Suppressor macrophage (primary cell): ENCODE measurements at regions not wholly inside any gene's neighbourhood (a gene's known extent, or its start where the extent isn't known, plus 50 kb on each side); places are given as distances from the start of the nearest gene placed in this dataset.

Source experiments
- DNase-seq, 4 experiments: peaks; one replicate each; pipeline ENCODE4 v3.0.0-alpha.2; 2020 to 2022

DNA sequence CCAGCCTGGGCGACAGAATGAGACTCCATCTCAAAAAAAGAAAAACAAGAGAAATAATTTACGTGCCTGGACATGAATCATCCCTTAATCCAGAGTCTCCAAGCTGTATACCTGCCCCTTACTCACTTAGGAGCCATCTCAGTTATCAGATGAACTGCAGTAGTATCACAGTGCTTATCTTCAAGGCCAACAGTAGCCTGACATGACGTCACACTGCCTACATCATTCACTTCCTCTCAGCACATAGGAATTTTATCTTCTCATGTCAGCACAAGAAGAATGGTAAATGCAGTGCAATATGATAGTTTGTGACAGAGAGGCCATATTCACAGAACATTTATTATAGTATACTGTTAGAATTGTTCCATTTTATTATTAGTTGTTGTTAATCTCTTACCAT lies 216.6 kb downstream of the SS18 start:
- no peak for DNase-seq

DNA sequence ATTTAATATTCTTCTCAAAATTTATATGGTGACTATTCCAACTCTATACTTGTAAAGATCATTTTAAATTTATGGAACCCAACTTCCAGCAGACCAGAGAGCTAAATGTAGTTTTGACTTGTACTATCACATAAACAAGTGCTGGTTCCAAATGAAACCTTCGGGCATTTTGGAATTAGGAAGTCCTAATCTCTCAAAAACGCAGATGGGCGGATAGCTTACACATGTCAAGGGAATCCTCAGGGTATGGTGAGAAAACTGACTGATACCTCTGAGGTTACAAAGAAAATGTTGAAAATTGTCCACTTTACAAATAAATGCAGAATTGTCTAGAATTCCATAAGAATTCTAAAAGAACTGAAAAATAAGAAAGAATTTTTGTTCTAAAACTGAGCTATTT lies 224.1 kb downstream of the SS18 start:
- DNase-seq: no peak

DNA sequence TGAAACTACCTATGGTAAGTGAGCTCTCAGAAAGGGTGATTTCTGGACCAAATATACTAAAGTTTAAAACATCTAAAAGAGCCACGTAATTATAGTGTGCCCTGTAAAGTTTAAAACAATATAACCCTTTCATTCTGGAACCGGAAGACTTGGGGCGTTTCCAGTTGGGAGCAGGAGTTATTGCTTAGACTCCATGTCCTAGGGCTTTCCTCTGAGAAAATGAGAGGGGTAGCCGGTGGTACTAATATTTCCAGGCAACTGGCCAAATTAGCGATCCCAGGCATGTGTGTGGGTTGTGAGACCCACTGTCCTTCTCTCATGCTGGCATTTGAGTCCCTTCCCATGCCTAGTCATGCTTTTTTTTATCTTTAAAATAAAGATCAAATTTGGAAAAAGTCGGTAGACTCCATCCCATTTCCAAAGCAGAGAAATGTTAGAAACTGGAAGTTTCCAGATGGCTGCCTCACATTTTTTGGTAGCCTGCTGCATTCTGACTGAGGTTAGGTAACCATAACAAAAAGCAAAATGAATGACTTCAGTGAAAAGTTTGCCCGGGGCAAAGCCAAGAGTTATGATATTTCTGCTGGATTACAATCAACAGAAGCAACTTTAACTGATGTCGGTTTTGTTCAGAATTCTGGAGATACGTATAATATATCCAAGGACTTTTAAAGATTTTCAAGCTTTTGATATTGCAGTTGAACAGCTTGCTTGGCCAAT lies 227.4 kb downstream of the SS18 start:
- DNase-seq: no peak

DNA sequence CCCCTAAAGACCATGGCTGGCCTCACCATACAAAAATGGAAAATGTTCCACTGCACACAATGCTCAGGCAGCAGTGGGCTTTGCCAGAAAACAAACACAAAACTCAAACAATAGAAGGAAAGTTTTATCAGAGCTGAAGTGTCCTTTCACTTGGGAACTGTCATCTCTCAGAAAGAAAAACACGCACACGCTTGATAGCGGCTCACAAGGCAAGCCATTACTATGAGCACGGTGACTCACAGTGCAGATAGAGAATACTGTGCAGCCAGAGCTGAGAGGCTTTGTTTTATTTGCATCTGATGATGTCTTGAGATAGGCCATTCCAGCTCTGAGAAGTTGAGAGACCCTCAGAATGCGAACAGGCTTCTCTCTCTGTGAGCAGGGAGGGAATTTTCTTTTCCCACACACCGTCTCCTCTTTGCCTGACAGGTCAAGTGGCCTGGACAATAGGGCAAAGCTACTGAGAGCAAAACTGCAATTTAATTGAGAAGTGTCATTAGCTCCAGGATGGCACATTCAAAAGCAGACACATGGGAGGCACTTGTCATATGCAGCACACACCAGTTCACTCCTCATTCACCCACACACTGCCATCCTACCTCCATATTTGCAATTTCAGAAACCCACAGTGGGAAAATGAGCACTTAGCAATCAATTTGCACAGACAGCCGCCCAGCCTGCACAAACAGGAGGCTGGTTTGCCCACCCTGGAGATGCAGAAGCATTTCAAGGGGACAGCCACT lies 236.6 kb downstream of the SS18 start:
- DNase-seq: no peak

DNA sequence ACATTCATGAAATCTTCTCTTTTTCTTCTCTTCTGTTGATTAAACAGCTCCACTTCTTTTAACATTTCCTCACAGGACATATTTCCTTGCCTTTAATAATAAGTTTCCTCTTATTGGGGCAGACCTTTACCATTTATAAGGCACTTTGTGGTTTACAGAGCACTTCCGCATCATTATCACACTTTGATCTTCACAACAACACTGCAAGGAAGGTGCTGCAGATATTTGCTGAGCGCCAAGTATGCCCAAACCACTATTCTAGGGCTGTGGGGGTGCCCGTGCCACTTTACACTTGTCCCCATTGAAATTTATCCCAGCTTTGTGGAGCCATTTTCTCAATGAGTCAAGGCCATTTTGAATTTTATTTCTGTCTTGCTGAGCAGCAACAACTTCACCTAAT lies 246.6 kb downstream of the SS18 start:
- DNase-seq: no peak

DNA sequence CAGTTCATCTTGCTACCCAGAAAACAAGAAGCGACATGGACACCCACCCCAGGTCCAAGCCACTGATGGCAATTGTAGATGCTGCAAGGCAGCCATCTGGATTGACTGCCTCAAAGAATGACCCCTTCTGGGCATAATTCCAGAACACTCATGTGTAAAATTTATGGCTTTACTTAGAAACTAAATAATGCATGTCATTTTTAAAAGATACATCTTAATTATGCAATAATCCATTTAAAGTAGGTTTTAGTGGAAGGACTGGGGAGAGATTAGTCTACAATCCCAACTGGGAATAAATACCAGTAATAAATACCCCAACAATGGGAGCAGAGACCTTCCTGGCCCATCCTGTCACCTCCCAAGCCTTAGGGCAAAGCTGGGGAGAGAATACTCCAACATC lies 247.7 kb downstream of the SS18 start:
- no peak for DNase-seq

DNA sequence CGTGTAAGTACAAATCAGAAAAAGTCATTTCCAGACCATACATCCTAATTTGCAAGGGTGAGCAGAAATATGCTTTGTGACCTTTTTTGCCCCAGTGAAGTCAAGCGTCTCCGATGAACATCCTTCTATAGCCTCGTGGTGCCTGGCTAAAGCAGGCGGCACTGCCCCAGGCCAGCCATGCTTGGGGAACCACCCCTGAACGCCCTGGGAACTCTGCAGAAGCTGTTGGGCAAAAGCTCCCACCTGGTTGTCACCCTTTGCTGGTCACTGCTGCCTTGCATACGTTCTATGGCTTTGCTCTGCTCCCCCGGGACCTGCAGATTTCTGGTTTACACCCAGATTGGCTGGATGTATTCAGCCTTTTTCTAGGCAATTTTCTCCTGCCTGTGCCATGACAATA lies 256.4 kb downstream of the SS18 start:
- no peak for DNase-seq

DNA sequence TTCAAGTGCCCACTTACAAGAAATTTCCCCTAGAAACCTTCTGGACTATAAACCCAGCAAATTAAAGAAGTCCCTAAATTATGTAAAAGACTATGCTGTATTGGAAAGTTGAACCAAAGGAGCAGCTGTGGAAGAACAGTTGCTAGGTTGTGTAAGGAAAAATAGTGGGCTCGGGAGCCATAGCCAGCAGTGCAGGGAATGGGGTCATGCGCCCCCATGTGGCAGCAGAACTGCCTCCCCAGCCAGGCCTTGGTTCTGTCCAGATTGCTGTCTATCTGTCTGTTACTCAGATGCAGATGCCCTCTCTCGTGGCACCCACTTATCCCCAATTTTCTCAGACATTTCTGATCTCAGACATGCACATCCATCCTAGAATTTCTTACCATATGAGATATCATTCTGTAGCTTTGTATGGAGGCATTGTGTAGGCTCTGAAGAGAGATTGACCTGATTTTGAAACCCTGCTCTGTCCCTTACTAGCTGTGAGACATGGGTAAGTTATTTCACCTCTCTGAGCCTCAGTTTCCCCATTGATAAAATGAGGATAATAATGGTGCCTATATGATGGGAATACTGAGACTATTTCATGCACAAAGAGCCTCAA lies 258.3 kb downstream of the SS18 start:
- peak; percentile 47 to 80 (median 56) for DNase-seq

DNA sequence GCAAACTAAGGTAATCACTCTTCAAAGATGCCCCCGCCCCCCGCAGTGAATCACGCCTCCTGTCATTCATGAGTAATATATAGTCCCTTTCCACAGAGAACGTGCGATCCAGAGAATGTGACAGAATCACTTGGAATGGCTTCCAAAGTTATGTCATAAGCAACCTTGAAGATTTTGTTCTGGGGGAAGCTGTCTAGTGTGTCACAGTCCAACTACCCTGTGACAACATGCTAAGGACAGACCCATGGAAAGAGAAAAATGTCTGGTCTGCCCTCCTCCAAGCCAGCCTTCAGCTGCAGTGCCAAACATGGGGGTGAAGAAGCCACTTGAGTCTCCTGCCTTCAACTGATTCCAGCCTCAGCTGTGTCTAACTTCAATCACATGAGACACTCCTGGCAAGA lies 259.1 kb downstream of the SS18 start:
- DNase-seq: no peak

DNA sequence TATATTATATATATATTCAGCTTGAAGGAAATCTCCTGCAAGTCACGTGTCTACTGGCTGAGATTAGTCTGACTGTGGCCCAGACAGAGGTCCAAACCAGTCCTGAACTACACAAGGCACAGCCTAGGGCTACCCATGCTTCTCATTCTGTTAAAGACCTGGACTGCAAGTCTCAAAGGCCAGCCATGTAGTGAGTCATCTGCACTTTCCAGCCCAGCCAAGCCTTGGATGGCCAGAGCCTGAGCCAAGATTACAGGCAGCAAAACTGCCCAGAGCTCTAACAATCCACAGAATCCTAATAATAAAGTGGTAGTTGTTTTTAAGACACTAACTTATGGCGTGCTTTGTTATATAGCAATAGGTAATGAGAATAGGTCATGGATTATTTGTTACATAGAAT lies 259.6 kb downstream of the SS18 start:
- DNase-seq: no peak

DNA sequence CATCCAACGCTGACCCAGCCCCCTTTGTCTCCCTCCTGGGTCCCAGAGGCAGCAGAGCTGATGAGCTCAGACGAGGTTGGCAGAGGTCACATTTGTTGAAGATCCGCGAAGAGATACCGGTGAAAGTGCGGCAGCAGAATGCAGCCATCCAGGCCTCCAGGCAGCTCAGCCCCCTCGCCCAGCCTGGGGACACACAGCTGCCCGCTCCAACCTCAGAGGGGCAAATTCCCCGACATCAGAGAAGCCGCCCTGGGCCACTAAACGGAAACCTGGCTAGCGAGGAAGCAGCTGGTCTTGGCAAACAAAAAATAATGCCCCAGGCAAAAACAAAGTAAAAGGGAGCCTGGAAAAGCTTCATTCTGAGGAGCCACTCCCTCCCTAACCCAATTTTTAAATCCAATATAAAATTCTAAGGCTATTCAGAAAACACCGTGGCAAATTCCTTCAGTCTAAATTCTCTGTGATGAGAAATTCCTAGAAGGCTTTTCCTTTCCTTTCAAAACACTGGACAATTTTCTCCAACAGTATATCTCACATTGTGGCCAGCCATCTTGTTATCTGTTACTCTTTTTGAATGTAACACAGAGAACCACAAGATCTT lies 262.4 kb downstream of the SS18 start:
- no peak for DNase-seq

DNA sequence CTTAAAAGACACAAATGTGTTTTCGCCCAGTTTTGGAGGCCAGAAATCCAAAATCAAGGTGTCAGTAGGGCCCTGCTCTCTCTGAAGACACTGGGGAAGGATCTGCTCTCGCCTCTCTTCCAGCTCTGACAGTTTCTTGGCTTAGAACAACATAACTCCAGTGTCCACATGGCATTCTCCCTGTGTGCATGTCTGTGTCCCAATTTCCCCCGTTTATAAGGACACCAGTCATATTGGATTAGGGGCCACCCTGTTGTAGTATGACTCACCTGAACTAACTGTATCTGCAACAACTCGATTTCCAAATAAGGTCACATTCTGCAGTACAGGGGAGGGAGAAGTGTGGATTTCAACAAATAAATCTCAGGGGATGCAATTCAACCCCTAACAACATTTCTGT lies 263.2 kb downstream of the SS18 start:
- DNase-seq: no peak

DNA sequence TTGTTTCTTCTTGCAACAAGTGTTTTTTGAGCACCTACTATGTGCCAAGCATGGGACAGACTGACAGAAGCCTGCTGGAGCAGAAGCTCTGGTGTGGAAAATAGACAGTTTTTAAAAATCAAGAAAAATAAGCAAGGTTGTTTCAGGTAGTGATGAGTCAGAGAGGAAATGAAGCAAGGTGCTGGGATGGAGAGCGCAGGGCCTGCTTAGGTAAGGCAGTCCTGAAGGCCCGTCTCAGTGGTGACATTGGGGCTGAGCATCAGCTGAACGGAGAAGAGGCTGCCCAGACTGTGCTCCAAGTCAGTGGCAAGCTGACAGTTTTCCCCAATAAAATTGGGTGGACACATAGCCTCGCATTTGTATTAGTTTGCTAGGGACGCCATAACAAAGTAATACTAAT lies 263.6 kb downstream of the SS18 start:
- no peak for DNase-seq

DNA sequence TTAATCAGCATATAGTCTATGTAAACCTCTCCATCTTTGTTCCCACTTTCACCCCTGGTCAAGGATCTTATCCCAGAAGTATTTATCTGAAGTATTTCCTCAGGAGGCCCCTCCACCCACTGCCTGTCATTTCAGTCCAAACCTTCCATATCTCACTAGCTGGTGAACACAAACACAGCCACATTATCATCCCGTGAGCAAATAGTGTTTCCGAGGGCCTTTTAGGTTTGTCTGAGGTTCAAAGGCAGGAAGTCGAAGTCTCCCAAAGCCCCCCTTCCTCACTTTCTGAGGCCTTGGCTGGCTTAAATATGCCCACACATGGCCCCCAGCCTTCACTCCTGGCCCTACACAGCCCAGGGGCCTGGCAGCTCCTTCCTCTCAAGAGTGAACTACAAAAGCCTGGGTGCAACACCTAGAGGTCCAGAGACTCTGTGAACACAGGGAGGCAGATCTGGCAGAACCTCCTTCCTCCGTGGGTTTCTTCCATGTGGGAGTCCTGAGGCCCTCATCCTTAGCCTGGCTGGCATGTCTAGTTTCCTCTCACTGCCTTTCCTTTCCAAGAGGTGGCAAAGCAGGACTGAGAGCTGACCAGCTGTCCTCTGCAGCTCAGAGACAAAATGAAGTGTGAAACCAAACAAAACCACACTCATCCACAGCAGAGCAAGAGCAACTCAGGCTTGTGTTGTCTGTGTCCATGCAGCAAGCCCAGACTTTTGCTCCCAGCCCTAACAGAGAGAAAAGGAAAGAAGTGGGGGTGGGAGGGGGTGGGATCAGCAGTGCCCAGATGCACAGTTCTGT lies 264.2 kb downstream of the SS18 start:
- no peak for DNase-seq

DNA sequence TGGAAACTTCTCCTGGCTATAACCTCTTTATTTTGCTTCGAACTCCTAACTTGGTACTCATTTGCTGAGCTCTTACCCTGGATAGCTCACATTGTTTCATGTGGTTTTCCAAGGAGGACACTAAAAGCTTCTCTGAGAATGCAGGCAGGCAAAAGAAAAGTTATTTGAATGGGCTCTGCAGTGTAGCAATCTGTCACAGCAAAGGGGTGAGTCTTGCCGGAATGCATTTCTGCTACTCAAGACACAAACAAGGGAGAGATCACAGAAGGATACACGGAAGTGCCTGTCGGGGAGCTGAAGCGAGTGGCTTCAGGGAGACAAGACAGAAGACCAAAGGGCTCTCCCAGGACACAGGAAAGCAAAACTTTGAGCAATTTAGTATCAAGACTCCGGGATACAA lies 265.4 kb downstream of the SS18 start:
- no peak for DNase-seq

DNA sequence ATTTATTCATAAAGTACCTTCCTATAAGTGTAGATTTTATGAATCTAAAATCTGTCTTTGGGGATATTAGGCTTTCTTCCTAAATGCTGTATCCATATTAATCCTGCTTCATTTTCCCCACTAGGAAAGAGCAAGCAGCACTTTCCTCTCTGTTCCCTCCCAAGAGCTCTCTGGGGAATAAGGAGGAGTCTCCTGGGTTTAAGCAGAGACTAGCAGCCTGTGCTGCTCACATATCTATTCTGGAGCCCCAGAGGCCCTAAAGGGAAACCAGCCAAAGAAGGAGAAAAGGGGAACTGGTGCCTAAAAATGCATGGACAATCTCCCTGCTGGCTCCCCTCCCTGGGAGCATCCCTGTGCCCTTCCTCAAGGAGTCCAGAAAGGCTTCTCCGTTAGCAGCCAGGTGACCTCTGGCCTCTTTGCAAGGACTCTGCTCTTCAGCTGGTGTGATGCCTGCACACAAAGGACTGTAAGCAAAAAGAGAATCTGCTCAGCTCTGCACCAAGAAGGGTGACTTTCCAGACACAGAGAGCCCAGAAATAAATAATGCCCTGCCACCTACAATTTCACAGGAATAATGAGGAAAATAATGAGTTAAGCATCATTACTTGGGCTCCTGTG lies 270.6 kb downstream of the SS18 start:
- DNase-seq: no peak

DNA sequence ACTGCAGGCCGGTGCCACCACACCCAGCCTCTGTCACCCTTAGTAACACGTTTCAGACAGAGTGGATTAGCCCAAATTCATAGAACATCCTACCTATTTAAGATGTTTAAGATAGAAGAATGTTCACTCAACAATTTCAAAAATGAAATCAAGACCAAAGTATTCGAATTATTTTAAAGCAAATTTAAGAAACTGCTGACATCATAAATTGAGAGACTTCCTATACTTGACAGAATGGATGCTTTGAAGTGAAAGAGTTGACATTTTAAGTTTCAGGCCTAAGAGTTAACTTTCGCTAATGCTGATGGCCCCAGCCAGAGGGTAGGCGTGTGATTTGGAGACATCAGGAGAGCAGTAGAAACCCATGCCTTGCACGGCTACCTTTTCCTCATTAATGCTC lies 271.9 kb downstream of the SS18 start:
- DNase-seq: no peak

DNA sequence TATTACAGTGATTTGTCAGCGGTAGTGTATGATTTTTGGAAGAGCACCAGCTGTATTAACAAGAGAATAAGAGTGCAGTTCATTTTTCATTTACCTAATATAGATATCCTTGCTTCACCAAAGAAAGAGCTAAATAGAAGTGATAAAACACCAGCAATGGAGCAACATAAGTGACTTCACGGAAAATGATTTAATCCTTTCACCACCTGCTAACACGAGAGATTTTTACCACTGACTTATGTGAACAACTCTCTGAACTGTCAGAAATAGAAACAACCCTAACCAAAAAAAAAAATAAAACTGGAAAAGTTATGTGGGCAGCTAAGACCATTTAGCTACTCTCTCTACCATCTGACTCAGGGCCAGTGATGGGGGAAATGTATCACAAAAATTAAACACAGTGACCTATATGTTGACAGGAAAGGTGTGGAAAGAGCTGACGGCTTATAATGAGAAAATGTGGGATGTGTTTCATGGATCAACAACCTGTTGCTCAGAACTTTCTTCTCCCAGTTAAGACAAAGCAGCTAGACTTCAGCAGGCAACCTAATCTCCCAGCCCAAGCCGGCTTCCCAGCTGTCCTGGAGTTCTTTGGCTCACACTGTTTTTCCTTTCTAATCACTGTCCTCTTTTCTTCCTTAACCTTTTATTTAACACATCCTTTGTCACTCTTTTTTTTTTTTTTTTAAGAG lies 272.7 kb downstream of the SS18 start:
- DNase-seq: no peak

DNA sequence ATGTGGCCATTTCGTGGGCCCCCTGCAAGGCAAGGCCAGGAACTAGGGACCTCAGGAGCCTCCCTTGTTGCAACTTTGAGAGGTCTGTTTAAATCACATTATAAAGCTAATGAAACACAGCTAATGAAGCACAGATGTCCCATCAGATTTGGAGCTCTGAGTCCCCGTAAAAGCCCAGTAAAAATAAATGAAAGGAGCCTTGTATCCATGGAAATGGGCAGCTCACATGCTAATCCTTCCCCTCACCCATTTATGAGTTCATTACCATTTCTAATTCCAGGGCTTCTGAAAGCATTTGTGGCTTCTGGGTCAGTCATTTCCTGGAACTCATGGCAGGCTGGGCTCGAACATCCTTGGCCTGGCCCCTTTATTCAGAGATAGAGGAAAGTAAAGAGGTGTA lies 274.8 kb downstream of the SS18 start:
- DNase-seq: no peak

DNA sequence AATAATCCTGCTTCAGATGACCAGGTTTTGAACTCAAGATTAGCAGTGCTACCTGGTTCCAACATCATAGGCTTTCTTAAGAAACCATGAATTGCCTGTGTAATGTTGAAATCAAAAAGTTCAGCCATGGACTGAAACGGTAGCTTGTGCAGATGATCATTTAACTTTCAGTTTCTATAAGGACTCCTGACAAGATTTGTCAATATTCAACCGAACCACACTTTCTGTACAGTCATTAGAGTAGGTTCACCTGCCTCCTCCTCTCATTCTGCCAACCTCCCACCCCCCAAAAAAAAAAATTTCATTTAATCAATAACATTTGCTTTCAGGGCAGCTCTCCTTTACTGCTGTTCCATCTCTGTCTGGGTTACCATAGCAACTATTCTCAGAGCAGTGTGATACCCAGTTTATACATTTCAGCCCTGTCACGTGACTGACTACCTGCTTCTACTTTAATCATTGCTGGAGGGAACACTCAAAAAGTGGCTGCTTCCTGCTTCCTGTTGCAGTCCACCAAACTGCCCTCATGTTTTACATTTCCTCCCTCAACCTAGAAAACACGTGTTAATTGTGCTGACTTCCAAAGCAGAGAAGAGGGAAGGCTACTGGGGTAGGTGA lies 275.5 kb downstream of the SS18 start:
- no peak for DNase-seq

DNA sequence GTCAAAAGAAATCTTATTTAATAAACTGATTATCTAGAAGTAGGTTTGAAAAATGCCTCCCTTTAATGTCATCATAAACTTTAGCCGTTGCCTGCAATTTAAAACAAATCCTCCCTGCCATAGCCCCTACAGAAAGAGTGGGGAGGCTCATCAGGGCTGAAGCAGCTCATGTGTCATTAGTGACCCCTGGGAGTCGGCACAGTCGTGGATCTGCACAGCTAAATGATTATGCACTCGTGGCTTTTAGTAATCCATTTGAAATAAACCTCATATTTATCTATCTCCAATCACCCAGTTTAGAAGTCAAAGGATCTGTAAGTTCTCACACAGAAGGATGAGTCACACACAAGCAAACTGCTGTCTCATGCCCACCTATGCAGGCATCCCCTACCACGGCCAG lies 277.3 kb downstream of the SS18 start:
- DNase-seq: no peak
